Uterus (tissue), 2 donors: ENCODE measurements at regions not wholly inside any gene's neighbourhood (a gene's known extent, or its start where the extent isn't known, plus 50 kb on each side); places are given as distances from the start of the nearest gene placed in this dataset.

ENCODE experiments used
- CTCF ChIP-seq, 4 experiments: fragments of 200-600 bp in 2 of 4; fragments of 450-650 bp in 2 of 4; sonication (generic) in 2 of 4; IDR thresholded peaks; one replicate each; pipeline ENCODE4 v1.5.1; 2016 to 2019; ENCODE audit warnings: antibody characterized with exemption in 4 of 4, mild to moderate bottlenecking in 2 of 4, moderate library complexity in 1 of 4
- POLR2A ChIP-seq, 2 donors: fragments of 450-650 bp; IDR thresholded peaks; one replicate each; pipeline ENCODE4 v1.6.1; 2016; ENCODE audit warnings: antibody characterized with exemption in 2 of 2, mild to moderate bottlenecking in 1 of 2, moderate library complexity in 1 of 2

DNA sequence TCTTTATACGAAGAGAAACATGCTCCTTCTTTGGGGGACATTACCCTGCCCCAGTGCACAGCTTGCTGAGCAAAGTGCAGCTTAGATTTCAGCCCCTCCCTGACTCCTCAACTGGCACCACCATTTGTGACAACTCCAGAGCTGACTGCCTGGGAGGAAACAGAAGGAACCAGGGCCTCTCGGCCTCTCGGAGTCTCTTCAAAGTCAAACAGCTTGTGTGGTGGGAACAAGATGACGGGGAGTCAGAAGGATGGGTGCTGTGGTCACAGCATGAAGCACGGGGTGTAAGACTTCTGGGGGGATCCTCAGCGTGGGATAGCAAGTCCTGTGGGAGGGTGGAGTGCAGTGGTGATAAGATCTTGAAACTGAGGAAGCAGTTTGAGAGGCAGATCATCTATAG, 123.5 kb upstream of the BCL2L14 start:
- TF ChIP-seq CTCF (IDR thresholded peaks at IDR 0.05) (no peak), POLR2A (IDR thresholded peaks at IDR 0.05) (no peak)
